ENCODE measurements at regions not wholly inside any gene's neighbourhood (a gene's known extent, or its start where the extent isn't known, plus 50 kb on each side); places are given as distances from the start of the nearest gene placed in this dataset.

- Histone ChIP-seq H3K27me3 (no peaks in the 10 kb centered on the region), H3K36me3 (no peaks in the 10 kb centered on the region), H3K9me3 (ENCODE audit: low read depth) (no peaks in the 10 kb centered on the region), H3F3A (ENCODE audit: low read depth) (no peaks in the 10 kb centered on the region), H3K9ac (no peak overlapping the region), H4K20me1 (ENCODE audit: low read depth) (no peaks in the 10 kb centered on the region), H3K4me2 (no peak overlapping the region), H3K4me1 (no peaks in the 10 kb centered on the region), H3K4me3 (no peak overlapping the region), H2AFZ (replicated peaks) (no peak overlapping the region), H3K79me2 (ENCODE audit: low read depth) (no peaks in the 10 kb centered on the region), H3K27ac (no peak overlapping the region)
- no peaks in the 10 kb centered on the region for H3K9me3 Mint-ChIP-seq
- TF ChIP-seq EZH2 (IDR thresholded peaks at IDR 0.05) (no peak), CTCF (IDR thresholded peaks at IDR 0.05) (no peak), EZH2phosphoT487 (IDR thresholded peaks at IDR 0.05) (no peak)
- DNase-seq (ENCODE audit: low spot score) = no peak
- H3K27ac Mint-ChIP-seq = no peak overlapping the region
- H3K4me1 Mint-ChIP-seq = no peaks in the 10 kb centered on the region
- H3K4me3 Mint-ChIP-seq = no peak overlapping the region
- no peaks in the 10 kb centered on the region for H3K36me3 Mint-ChIP-seq
- H3K27me3 Mint-ChIP-seq (ENCODE audit: insufficient read depth, low read depth) = peaks cover 4% of the 10 kb centered on the region
These were observed 102.2 kb downstream of the PPP1R3A start for GRCh38 chr7:113816639-113817038.

DNA sequence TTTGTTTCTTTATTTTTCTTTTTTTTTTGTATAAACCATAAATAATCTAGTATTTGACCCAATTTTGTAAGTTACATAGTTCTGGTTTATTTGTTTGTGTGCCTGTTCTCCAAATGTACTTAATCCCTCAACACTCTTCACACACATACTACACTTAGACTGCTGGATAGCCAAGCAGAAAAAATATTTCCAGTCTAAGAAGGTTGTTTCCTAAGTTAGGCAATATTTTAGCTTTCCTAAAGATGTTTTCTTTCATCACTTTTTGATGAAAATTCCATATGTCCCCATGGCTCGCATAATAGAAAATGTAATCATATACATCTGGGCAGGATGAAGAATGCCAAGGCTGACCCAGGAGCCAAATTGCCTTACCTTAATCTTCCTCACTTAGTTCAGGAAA lies 105.3 kb downstream of the PPP1R3A start:
- Histone ChIP-seq H2AFZ (replicated peaks) (no peak overlapping the region), H3K4me1 (no peaks in the 10 kb centered on the region), H3K9me3 (ENCODE audit: low read depth) (no peaks in the 10 kb centered on the region), H3K4me3 (no peak overlapping the region), H3K27me3 (no peaks in the 10 kb centered on the region), H3K36me3 (no peaks in the 10 kb centered on the region), H3K27ac (no peak overlapping the region), H3F3A (ENCODE audit: low read depth) (no peaks in the 10 kb centered on the region), H3K9ac (no peak overlapping the region), H4K20me1 (ENCODE audit: low read depth) (no peaks in the 10 kb centered on the region), H3K79me2 (ENCODE audit: low read depth) (no peaks in the 10 kb centered on the region), H3K4me2 (no peak overlapping the region)
- no peaks in the 10 kb centered on the region for H3K4me1 Mint-ChIP-seq
- no peak overlapping the region for H3K4me3 Mint-ChIP-seq
- H3K9me3 Mint-ChIP-seq = no peaks in the 10 kb centered on the region
- no peak for TF ChIP-seq CTCF (IDR thresholded peaks at IDR 0.05)
- TF ChIP-seq EZH2phosphoT487 (IDR thresholded peaks at IDR 0.05) = no peak
- no peak for TF ChIP-seq EZH2 (IDR thresholded peaks at IDR 0.05)
- H3K27ac Mint-ChIP-seq = no peak overlapping the region
- DNase-seq (ENCODE audit: low spot score) = no peak
- peaks cover 4% of the 10 kb centered on the region for H3K27me3 Mint-ChIP-seq (ENCODE audit: insufficient read depth, low read depth)
- no peaks in the 10 kb centered on the region for H3K36me3 Mint-ChIP-seq

- H3K36me3 Mint-ChIP-seq = no peaks in the 10 kb centered on the region
- H2AFZ ChIP-seq (replicated peaks) = no peak overlapping the region
These were observed 106.1 kb downstream of the PPP1R3A start for GRCh38 chr7:113812591-113813255.

More at GRCh38 chr7:113812591-113813255, 106.1 kb downstream of the PPP1R3A start:
- Histone ChIP-seq H3K9ac (no peak overlapping the region), H3F3A (ENCODE audit: low read depth) (no peaks in the 10 kb centered on the region), H3K4me3 (no peak overlapping the region), H3K9me3 (ENCODE audit: low read depth) (no peaks in the 10 kb centered on the region), H3K27me3 (no peaks in the 10 kb centered on the region), H3K79me2 (ENCODE audit: low read depth) (no peaks in the 10 kb centered on the region), H3K4me1 (no peaks in the 10 kb centered on the region), H4K20me1 (ENCODE audit: low read depth) (no peaks in the 10 kb centered on the region), H3K27ac (no peak overlapping the region), H3K4me2 (no peak overlapping the region), H3K36me3 (no peaks in the 10 kb centered on the region)
- no peak for DNase-seq (ENCODE audit: low spot score)
- Mint-ChIP-seq H3K4me3 (no peak overlapping the region), H3K9me3 (no peaks in the 10 kb centered on the region), H3K4me1 (no peaks in the 10 kb centered on the region), H3K27me3 (ENCODE audit: insufficient read depth, low read depth) (peaks cover 4% of the 10 kb centered on the region), H3K27ac (no peak overlapping the region)
- no peak for TF ChIP-seq CTCF (IDR thresholded peaks at IDR 0.05)
- no peak for TF ChIP-seq EZH2phosphoT487 (IDR thresholded peaks at IDR 0.05)
- TF ChIP-seq EZH2 (IDR thresholded peaks at IDR 0.05) = no peak
